ENCODE measurements at regions not wholly inside any gene's neighbourhood (a gene's known extent, or its start where the extent isn't known, plus 50 kb on each side); places are given as distances from the start of the nearest gene placed in this dataset.

DNA sequence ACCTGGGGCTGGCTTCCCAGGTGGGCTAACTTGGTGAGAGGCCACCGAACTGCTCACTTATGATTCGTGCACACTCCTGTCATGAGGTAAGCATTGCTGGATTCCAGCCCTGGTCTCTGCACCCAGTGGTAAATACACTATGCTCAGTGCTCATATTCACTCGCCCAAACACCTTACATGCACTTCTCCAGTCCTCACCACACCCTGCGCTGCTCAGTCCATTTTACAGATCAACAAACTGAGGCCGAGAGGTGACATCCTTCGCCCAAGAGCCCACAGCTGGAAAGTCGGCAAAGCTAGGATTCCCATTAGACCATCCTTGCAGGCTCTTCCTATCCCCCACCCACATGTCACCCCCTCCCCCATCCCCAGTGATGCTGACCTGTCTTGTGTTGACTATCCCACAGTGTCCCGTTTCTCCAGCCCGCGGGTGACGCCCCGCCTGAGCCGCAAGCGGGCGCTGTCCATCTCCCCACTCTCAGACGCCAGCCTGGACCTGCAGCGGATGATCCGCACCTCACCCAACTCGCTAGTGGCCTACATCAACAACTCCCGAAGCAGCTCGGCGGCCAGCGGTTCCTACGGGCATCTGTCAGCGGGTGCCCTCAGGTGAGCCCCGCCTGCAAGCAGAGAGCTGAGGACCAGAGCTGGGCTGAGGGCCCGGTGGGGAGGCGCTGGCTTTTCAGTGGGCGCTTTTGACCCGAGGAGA lies 232.8 kb downstream of the GLI2 start:
- Histone ChIP-seq H3K9me3 (ENCODE audit: control extremely low read depth in 1 of 5, control insufficient read depth in 4 of 5, insufficient read depth in 2 of 5, low read depth in 1 of 5, low read length in 4 of 5) (peaks cover 0 to 3% (median 0%) of the 10 kb centered on the region in 5 experiments), H3K4me3 (ENCODE audit: control insufficient read depth in 1 of 7, extremely low read depth in 1 of 7, insufficient read depth in 4 of 7, low read depth in 2 of 7, low read length in 6 of 7) (no peak overlapping the region), H3K36me3 (ENCODE audit: control insufficient read depth in 4 of 4, insufficient read depth in 4 of 4, low read length in 3 of 4) (peaks cover 0 to 11% (median 0%) of the 10 kb centered on the region in 4 experiments), H3K27ac (ENCODE audit: insufficient read depth in 1 of 2, low read depth in 1 of 2, low read length in 2 of 2, poor library complexity in 1 of 2, severe bottlenecking in 2 of 2) (no peak overlapping the region), H3K4me1 (ENCODE audit: control extremely low read depth in 1 of 4, control insufficient read depth in 4 of 4, insufficient read depth in 4 of 4, low read length in 3 of 4) (no peaks in the 10 kb centered on the region), H3K27me3 (replicated peaks in 2 of 5; ENCODE audit: control insufficient read depth in 4 of 5, insufficient read depth in 5 of 5, low read length in 4 of 5) (peaks cover 0 to 2% (median 0%) of the 10 kb centered on the region in 5 experiments)
- CTCF ChIA-PET = no interaction called here
- WGBS (ENCODE audit: insufficient coverage) = 93% methylated on average over 30 of the region's 30 CpGs
- POLR2A ChIA-PET = no interaction called here
- no peak for DNase-seq

DNA sequence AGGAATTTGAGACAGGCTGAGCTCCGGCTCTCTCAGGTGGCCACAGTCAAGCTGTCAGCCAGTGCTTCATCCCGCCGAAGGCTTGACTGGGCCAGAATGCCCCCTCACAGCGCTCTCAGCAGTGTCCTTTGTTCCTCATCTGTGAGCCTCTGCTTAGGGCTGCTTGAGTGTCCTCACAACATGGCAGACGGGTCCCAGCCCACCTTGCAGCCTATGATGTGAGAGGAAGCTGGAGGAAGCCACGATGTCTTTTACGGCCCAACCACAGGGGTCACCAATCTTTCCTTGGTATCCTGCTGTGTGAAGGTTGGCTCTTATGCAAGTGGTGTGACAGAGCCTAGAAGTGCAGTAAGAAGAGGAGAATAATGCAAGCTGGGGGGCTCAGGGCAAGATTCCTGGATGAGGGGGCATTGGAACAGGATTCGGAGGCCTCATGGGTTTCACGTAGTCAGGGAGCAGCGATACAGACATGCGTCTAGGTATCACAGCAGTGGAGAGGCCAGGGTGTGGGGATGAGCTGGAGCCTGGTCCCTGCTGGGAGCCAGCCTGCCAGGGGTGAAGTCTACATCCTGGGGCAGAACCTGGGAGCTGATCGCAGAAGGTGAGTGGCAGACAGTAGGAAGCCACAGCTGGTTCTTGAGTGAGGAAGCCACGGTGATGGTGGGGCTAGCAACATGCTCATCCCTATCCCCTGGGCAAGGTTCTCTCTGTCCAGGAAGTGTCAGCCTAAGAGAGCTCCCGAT lies 234.1 kb downstream of the GLI2 start:
- Histone ChIP-seq H3K9me3 (ENCODE audit: control extremely low read depth in 1 of 5, control insufficient read depth in 4 of 5, insufficient read depth in 2 of 5, low read depth in 1 of 5, low read length in 4 of 5) (peaks cover 0 to 3% (median 0%) of the 10 kb centered on the region in 5 experiments), H3K27me3 (replicated peaks in 2 of 5; ENCODE audit: control insufficient read depth in 4 of 5, insufficient read depth in 5 of 5, low read length in 4 of 5) (peaks cover 0 to 2% (median 0%) of the 10 kb centered on the region in 5 experiments), H3K4me1 (ENCODE audit: control extremely low read depth in 1 of 4, control insufficient read depth in 4 of 4, insufficient read depth in 4 of 4, low read length in 3 of 4) (no peaks in the 10 kb centered on the region), H3K27ac (ENCODE audit: insufficient read depth in 1 of 2, low read depth in 1 of 2, low read length in 2 of 2, poor library complexity in 1 of 2, severe bottlenecking in 2 of 2) (no peak overlapping the region), H3K4me3 (ENCODE audit: control insufficient read depth in 1 of 7, extremely low read depth in 1 of 7, insufficient read depth in 4 of 7, low read depth in 2 of 7, low read length in 6 of 7) (no peak overlapping the region), H3K36me3 (ENCODE audit: control insufficient read depth in 4 of 4, insufficient read depth in 4 of 4, low read length in 3 of 4) (peaks cover 0 to 11% (median 0%) of the 10 kb centered on the region in 4 experiments)
- CTCF ChIA-PET = no interaction called here
- DNase-seq = no peak
- WGBS (ENCODE audit: insufficient coverage) = 85% methylated on average over 10 of the region's 14 CpGs
- POLR2A ChIA-PET = no interaction called here

DNA sequence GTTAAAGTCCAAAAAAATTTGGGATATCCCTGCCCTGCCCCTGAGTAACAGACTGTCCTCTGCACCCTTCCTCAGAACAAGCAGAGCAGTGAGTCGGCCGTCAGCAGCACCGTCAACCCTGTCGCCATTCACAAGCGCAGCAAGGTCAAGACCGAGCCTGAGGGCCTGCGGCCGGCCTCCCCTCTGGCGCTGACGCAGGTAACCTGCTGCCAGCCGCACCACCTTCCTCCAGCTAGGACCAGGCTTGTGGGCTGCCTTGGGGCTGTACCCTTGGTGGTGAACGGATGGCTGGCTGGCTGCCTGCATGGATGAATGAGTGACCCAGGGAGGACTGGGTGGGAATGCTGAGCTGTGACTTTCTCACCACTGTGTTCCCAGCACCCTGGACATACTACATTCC lies 236.2 kb downstream of the GLI2 start:
- ChIA-PET POLR2A (no interaction called here), CTCF (no interaction called here)
- Histone ChIP-seq H3K27ac (ENCODE audit: insufficient read depth in 1 of 2, low read depth in 1 of 2, low read length in 2 of 2, poor library complexity in 1 of 2, severe bottlenecking in 2 of 2) (no peak overlapping the region), H3K4me3 (ENCODE audit: control insufficient read depth in 1 of 7, extremely low read depth in 1 of 7, insufficient read depth in 4 of 7, low read depth in 2 of 7, low read length in 6 of 7) (no peak overlapping the region), H3K27me3 (replicated peaks in 2 of 5; ENCODE audit: control insufficient read depth in 4 of 5, insufficient read depth in 5 of 5, low read length in 4 of 5) (peaks cover 0 to 2% (median 0%) of the 10 kb centered on the region in 5 experiments), H3K36me3 (ENCODE audit: control insufficient read depth in 4 of 4, insufficient read depth in 4 of 4, low read length in 3 of 4) (peaks cover 0 to 11% (median 0%) of the 10 kb centered on the region in 4 experiments), H3K4me1 (ENCODE audit: control extremely low read depth in 1 of 4, control insufficient read depth in 4 of 4, insufficient read depth in 4 of 4, low read length in 3 of 4) (no peaks in the 10 kb centered on the region), H3K9me3 (ENCODE audit: control extremely low read depth in 1 of 5, control insufficient read depth in 4 of 5, insufficient read depth in 2 of 5, low read depth in 1 of 5, low read length in 4 of 5) (peaks cover 0 to 3% (median 0%) of the 10 kb centered on the region in 5 experiments)
- WGBS (ENCODE audit: insufficient coverage) = 99% methylated on average over 11 of the region's 12 CpGs
- no peak for DNase-seq

DNA sequence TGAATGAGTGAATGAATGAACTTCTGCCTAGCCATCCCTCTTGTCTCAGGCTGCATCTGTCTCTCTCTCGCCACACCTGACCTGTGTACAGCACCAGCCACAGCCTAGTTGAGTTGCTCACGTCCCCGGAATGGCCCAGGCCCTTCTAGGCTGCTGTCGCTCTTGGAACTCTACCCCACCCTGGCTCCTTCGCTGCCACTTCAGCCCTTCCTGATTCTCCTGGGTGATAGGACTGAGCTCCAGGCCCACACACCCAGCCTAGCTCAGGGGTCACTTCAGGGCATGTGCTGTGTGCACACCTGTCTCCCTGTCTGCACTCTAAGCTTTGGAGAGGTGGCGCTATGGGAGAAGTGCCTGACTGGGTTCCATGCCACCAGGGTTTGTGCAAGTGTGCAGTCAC lies 236.6 kb downstream of the GLI2 start:
- POLR2A ChIA-PET = no interaction called here
- no peak for DNase-seq
- CTCF ChIA-PET = no interaction called here
- H3K27me3 ChIP-seq (replicated peaks in 2 of 5; ENCODE audit: control insufficient read depth in 4 of 5, insufficient read depth in 5 of 5, low read length in 4 of 5) = peaks cover 0 to 2% (median 0%) of the 10 kb centered on the region in 5 experiments
- H3K4me1 ChIP-seq (ENCODE audit: control extremely low read depth in 1 of 4, control insufficient read depth in 4 of 4, insufficient read depth in 4 of 4, low read length in 3 of 4) = no peaks in the 10 kb centered on the region
- no peak overlapping the region for H3K27ac ChIP-seq (ENCODE audit: insufficient read depth in 1 of 2, low read depth in 1 of 2, low read length in 2 of 2, poor library complexity in 1 of 2, severe bottlenecking in 2 of 2)
- 95% methylated on average over 5 of the region's 6 CpGs for WGBS (ENCODE audit: insufficient coverage)
- H3K9me3 ChIP-seq (ENCODE audit: control extremely low read depth in 1 of 5, control insufficient read depth in 4 of 5, insufficient read depth in 2 of 5, low read depth in 1 of 5, low read length in 4 of 5) = peaks cover 0 to 3% (median 0%) of the 10 kb centered on the region in 5 experiments
- H3K36me3 ChIP-seq (ENCODE audit: control insufficient read depth in 4 of 4, insufficient read depth in 4 of 4, low read length in 3 of 4) = peaks cover 0 to 11% (median 0%) of the 10 kb centered on the region in 4 experiments
- H3K4me3 ChIP-seq (ENCODE audit: control insufficient read depth in 1 of 7, extremely low read depth in 1 of 7, insufficient read depth in 4 of 7, low read depth in 2 of 7, low read length in 6 of 7) = no peak overlapping the region

DNA sequence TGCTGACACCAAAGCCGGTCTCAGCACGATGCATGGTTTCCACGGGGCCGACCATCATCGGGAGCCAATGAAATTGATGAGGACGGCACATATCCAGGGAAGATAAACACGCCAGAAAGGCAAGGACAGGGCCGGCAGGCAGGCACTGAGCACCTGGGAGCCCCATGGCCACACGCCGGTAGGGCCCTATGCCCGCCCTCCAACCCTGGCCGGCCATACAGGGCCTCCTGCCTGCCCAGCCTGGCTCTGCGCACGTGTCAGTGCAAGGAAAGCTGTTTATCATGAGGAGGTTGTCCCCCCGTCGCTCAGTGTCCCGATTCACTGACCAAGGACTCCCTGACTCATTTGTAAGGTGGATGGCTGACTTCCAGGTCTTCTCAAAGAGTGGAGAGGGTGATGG lies 237.5 kb downstream of the GLI2 start:
- Histone ChIP-seq H3K27me3 (replicated peaks in 2 of 5; ENCODE audit: control insufficient read depth in 4 of 5, insufficient read depth in 5 of 5, low read length in 4 of 5) (peaks cover 0 to 2% (median 0%) of the 10 kb centered on the region in 5 experiments), H3K9me3 (ENCODE audit: control extremely low read depth in 1 of 5, control insufficient read depth in 4 of 5, insufficient read depth in 2 of 5, low read depth in 1 of 5, low read length in 4 of 5) (peaks cover 0 to 3% (median 0%) of the 10 kb centered on the region in 5 experiments), H3K4me3 (ENCODE audit: control insufficient read depth in 1 of 7, extremely low read depth in 1 of 7, insufficient read depth in 4 of 7, low read depth in 2 of 7, low read length in 6 of 7) (no peak overlapping the region), H3K4me1 (ENCODE audit: control extremely low read depth in 1 of 4, control insufficient read depth in 4 of 4, insufficient read depth in 4 of 4, low read length in 3 of 4) (peaks cover 0 to 2% (median 0%) of the 10 kb centered on the region in 4 experiments), H3K27ac (ENCODE audit: insufficient read depth in 1 of 2, low read depth in 1 of 2, low read length in 2 of 2, poor library complexity in 1 of 2, severe bottlenecking in 2 of 2) (no peak overlapping the region), H3K36me3 (ENCODE audit: control insufficient read depth in 4 of 4, insufficient read depth in 4 of 4, low read length in 3 of 4) (peaks cover 0 to 11% (median 0%) of the 10 kb centered on the region in 4 experiments)
- WGBS (ENCODE audit: insufficient coverage) = 95% methylated on average over 16 of the region's 17 CpGs
- DNase-seq = no peak
- POLR2A ChIA-PET = no interaction called here
- CTCF ChIA-PET = no interaction called here

DNA sequence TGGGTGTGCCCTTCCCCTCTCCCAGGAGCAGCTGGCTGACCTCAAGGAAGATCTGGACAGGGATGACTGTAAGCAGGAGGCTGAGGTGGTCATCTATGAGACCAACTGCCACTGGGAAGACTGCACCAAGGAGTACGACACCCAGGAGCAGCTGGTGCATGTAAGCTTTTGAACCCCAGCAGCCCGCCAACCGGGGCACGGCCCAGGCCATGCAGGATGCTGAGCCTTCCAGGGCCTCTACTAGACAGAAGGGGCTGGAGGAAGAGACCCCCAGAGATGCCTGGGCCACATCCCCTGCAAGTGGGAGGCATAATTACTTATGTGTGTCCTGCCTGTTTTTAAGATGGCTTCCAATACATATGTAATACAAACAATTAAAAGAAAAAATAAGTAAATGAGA lies 239.3 kb downstream of the GLI2 start:
- H3K4me3 ChIP-seq (ENCODE audit: control insufficient read depth in 1 of 7, extremely low read depth in 1 of 7, insufficient read depth in 4 of 7, low read depth in 2 of 7, low read length in 6 of 7) = no peak overlapping the region
- peaks cover 0 to 11% (median 0%) of the 10 kb centered on the region in 4 experiments for H3K36me3 ChIP-seq (ENCODE audit: control insufficient read depth in 4 of 4, insufficient read depth in 4 of 4, low read length in 3 of 4)
- no peak overlapping the region for H3K27ac ChIP-seq (ENCODE audit: insufficient read depth in 1 of 2, low read depth in 1 of 2, low read length in 2 of 2, poor library complexity in 1 of 2, severe bottlenecking in 2 of 2)
- CTCF ChIA-PET = interaction anchor here (1.3 kb wide), 1 partner anchor 26 kb away, joined by 3 read pairs; no protein-coding TSS in a partner anchor
- POLR2A ChIA-PET = no interaction called here
- no peaks in the 10 kb centered on the region for H3K9me3 ChIP-seq (ENCODE audit: control extremely low read depth in 1 of 5, control insufficient read depth in 4 of 5, insufficient read depth in 2 of 5, low read depth in 1 of 5, low read length in 4 of 5)
- H3K4me1 ChIP-seq (ENCODE audit: control extremely low read depth in 1 of 4, control insufficient read depth in 4 of 4, insufficient read depth in 4 of 4, low read length in 3 of 4) = peaks cover 0 to 2% (median 0%) of the 10 kb centered on the region in 4 experiments
- 100% methylated on average over 4 of the region's 4 CpGs for WGBS (ENCODE audit: insufficient coverage)
- no peaks in the 10 kb centered on the region for H3K27me3 ChIP-seq (replicated peaks in 2 of 5; ENCODE audit: control insufficient read depth in 4 of 5, insufficient read depth in 5 of 5, low read length in 4 of 5)
- no peak for DNase-seq
